CD14-positive monocyte (primary cell): ENCODE measurements at regions not wholly inside any gene's neighbourhood (a gene's known extent, or its start where the extent isn't known, plus 50 kb on each side); places are given as distances from the start of the nearest gene placed in this dataset.

Experiments
- DNase-seq, 3 donors: peaks; one replicate each; pipeline ENCODE4 v3.0.0-alpha.2; 2011 to 2022
- H2AFZ ChIP-seq: 2 replicates; pipeline ENCODE4 v1.6.0; 2012; ENCODE audit warnings: mild to moderate bottlenecking, low read depth, low read length, inconsistent platforms; ENCODE audit not compliant: insufficient read depth, poor library complexity, severe bottlenecking
- H3K27ac ChIP-seq, 2 donors: 1 replicate in 1 of 2; 2 replicates in 1 of 2; pipeline ENCODE4 v1.5.1; 2012 to 2013; ENCODE audit warnings: low read length in 2 of 2, control low read depth in 1 of 2, inconsistent platforms in 1 of 2, low read depth in 1 of 2, mild to moderate bottlenecking in 1 of 2
- H3K27me3 ChIP-seq, 2 donors: one replicate each; pipeline versions ENCODE4 v1.6.0 to v1.6.1; 2011 to 2013; ENCODE audit warnings: low read length in 2 of 2; ENCODE audit not compliant: control insufficient read depth in 2 of 2, insufficient read depth in 2 of 2
- H3K36me3 ChIP-seq, 2 donors: replicated peaks in 1 of 2; 1 replicate in 1 of 2; 2 replicates in 1 of 2; pipeline versions ENCODE4 v1.5.1 to v1.6.1; 2012 to 2013; ENCODE audit warnings: low read length in 2 of 2, control low read depth in 1 of 2, inconsistent platforms in 1 of 2, mild to moderate bottlenecking in 1 of 2; ENCODE audit not compliant: insufficient read depth in 2 of 2, control insufficient read depth in 1 of 2
- H3K4me1 ChIP-seq, 2 donors: 1 replicate in 1 of 2; 2 replicates in 1 of 2; pipeline versions ENCODE4 v1.5.1 to v1.6.1; 2012 to 2013; ENCODE audit warnings: low read length in 2 of 2, control low read depth in 1 of 2, inconsistent platforms in 1 of 2, mild to moderate bottlenecking in 1 of 2, moderate library complexity in 1 of 2; ENCODE audit not compliant: insufficient read depth in 2 of 2, control insufficient read depth in 1 of 2
- H3K4me2 ChIP-seq: replicated peaks from 2 replicates; pipeline ENCODE3; 2012; ENCODE audit warnings: low read length, moderate library complexity, mild to moderate bottlenecking; ENCODE audit not compliant: poor library complexity, severe bottlenecking; ENCODE audit errors: extremely low read depth
- H3K4me3 ChIP-seq, 3 experiments: fragments of 200-600 bp in 1 of 3; sonication (generic) in 1 of 3; replicated peaks in 1 of 3; 1 replicate in 2 of 3; 2 replicates in 1 of 3; pipeline ENCODE4 v1.5.1; 2011 to 2013; ENCODE audit warnings: low read length in 3 of 3, mild to moderate bottlenecking in 3 of 3, control low read depth in 2 of 3, low read depth in 2 of 3, inconsistent platforms in 1 of 3, moderate library complexity in 1 of 3
- H3K79me2 ChIP-seq: 2 replicates; pipeline ENCODE4 v1.6.0; 2012; ENCODE audit warnings: mild to moderate bottlenecking, control low read depth, inconsistent platforms, low read length, moderate library complexity; ENCODE audit not compliant: insufficient read depth
- H3K9ac ChIP-seq: 2 replicates; pipeline ENCODE4 v1.6.0; 2017; ENCODE audit warnings: low read length, mild to moderate bottlenecking; ENCODE audit not compliant: insufficient read depth, poor library complexity, severe bottlenecking
- H3K9me3 ChIP-seq, 2 donors: replicated peaks in 1 of 2; 1 replicate in 1 of 2; 2 replicates in 1 of 2; pipeline versions ENCODE4 v1.5.1 to v1.6.1; 2012 to 2013; ENCODE audit warnings: low read length in 2 of 2, control low read depth in 1 of 2; ENCODE audit not compliant: control insufficient read depth in 1 of 2, insufficient read depth in 1 of 2
- H4K20me1 ChIP-seq: 2 replicates; pipeline ENCODE4 v1.6.0; 2012; ENCODE audit warnings: mild to moderate bottlenecking, low read length, control low read depth, moderate library complexity; ENCODE audit not compliant: insufficient read depth
- H3K27ac Mint-ChIP-seq, 7 donors: one replicate each; pipeline ENCODE4 v1.8.0; 2020; ENCODE audit warnings: mild to moderate bottlenecking in 7 of 7, mixed read lengths in 7 of 7, moderate library complexity in 6 of 7, inconsistent platforms in 2 of 7
- H3K27me3 Mint-ChIP-seq, 3 donors: one replicate each; pipeline ENCODE4 v1.8.0; 2021 to 2022; ENCODE audit warnings: low read depth in 3 of 3, mild to moderate bottlenecking in 3 of 3, mixed read lengths in 3 of 3, moderate library complexity in 3 of 3, inconsistent platforms in 1 of 3
- H3K36me3 Mint-ChIP-seq, 2 donors: one replicate each; pipeline ENCODE4 v1.8.0; 2020; ENCODE audit warnings: mixed read lengths in 2 of 2, inconsistent platforms in 1 of 2, mild to moderate bottlenecking in 1 of 2
- H3K4me1 Mint-ChIP-seq: one replicate; pipeline ENCODE4 v1.8.0; 2020; ENCODE audit warnings: mild to moderate bottlenecking, mixed read lengths
- H3K4me3 Mint-ChIP-seq, 2 donors: one replicate each; pipeline ENCODE4 v1.8.0; 2020; ENCODE audit warnings: mild to moderate bottlenecking in 2 of 2, mixed read lengths in 2 of 2, moderate library complexity in 1 of 2
- H3K9me3 Mint-ChIP-seq, 7 donors: one replicate each; pipeline ENCODE4 v1.8.0; 2020 to 2022; ENCODE audit warnings: mixed read lengths in 7 of 7, mild to moderate bottlenecking in 6 of 7, moderate library complexity in 6 of 7, inconsistent platforms in 2 of 7
- CTCF ChIP-seq: fragments of 200-600 bp; IDR thresholded peaks from one replicate; pipeline ENCODE4 v1.8.0; 2022; ENCODE audit warnings: antibody characterized with exemption, mild to moderate bottlenecking
- WGBS: methylation state at CpG from one replicate; pipeline ENCODE4 v1.1.5; 2013; ENCODE audit warnings: missing lambda C conversion rate; ENCODE audit not compliant: insufficient coverage; 5-methylcytosine and 5-hydroxymethylcytosine counted together
- intact Hi-C, 2 donors: fragments of 100-400 bp; cut with micrococcal nuclease; formaldehyde crosslinking; loops; one replicate each; pipeline versions ENCODE4 v1.15.0 to v1.15.1; 2023

- H3K27ac ChIP-seq = no peak overlapping the region
- TF ChIP-seq CTCF = no peak
- Mint-ChIP-seq H3K9me3 (peaks cover 0 to 9% (median 0%) of the 10 kb centered on the region in 7 donors), H3K27ac (no peak overlapping the region), H3K4me1 (no peaks in the 10 kb centered on the region), H3K4me3 (no peak overlapping the region), H3K27me3 (peaks cover 0 to 1% (median 0%) of the 10 kb centered on the region in 3 donors), H3K36me3 (no peaks in the 10 kb centered on the region)
- no peaks in the 10 kb centered on the region for H4K20me1 ChIP-seq
- no peaks in the 10 kb centered on the region for H3K27me3 ChIP-seq
- no peak overlapping the region for H3K4me3 ChIP-seq
- H3K79me2 ChIP-seq = no peaks in the 10 kb centered on the region
- no peak overlapping the region for H3K4me2 ChIP-seq
- H2AFZ ChIP-seq = no peak overlapping the region
- peaks cover 0 to 3% of the 10 kb centered on the region in 2 donors for H3K9me3 ChIP-seq
- WGBS = 78% methylated on average over 1 of the region's 6 CpGs
- H3K4me1 ChIP-seq = no peaks in the 10 kb centered on the region
- H3K9ac ChIP-seq = no peak overlapping the region
- DNase-seq = no peak
- intact Hi-C loops = no loop called here
- H3K36me3 ChIP-seq = no peaks in the 10 kb centered on the region
Observed at GRCh38 chr1:170321113-170321512, 175.4 kb downstream of the NTMT2 start.

DNA sequence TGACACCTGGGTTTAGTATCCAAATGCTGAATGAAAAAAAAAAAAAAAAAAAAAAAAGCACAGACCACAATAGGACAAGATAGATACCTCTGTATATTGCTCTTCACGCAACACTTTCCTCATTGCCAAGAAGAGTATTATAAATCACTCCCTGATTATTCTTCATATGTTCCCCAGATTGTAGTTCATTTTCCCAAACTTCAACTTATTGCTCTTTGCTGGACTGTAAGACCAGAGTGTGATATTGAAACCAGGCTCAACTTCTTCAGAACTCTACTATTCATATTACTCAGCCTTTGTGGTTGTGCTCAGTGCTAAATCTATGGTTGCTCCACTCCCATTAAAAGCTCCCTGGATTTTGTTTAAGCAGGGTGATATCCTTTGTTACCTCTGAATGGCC lies 180.4 kb downstream of the NTMT2 start:
- peaks cover 0 to 7% (median 0%) of the 10 kb centered on the region in 7 donors for H3K9me3 Mint-ChIP-seq
- Histone ChIP-seq H3K27me3 (no peaks in the 10 kb centered on the region), H4K20me1 (no peaks in the 10 kb centered on the region), H3K4me1 (no peaks in the 10 kb centered on the region), H2AFZ (no peak overlapping the region), H3K36me3 (no peaks in the 10 kb centered on the region), H3K9me3 (peaks cover 0 to 3% of the 10 kb centered on the region in 2 donors), H3K4me2 (no peak overlapping the region), H3K4me3 (no peak overlapping the region), H3K27ac (no peak overlapping the region), H3K9ac (no peak overlapping the region), H3K79me2 (no peaks in the 10 kb centered on the region)
- WGBS = no CpG with 5 or more reads among the region's 1 CpG
- intact Hi-C loops = no loop called here
- H3K27ac Mint-ChIP-seq = no peak overlapping the region
- H3K4me1 Mint-ChIP-seq = no peaks in the 10 kb centered on the region
- no peak for DNase-seq
- H3K4me3 Mint-ChIP-seq = no peak overlapping the region
- no peaks in the 10 kb centered on the region for H3K27me3 Mint-ChIP-seq
- no peak for TF ChIP-seq CTCF
- H3K36me3 Mint-ChIP-seq = no peaks in the 10 kb centered on the region
